Tongue (tissue), 1 donor: ENCODE measurements at regions not wholly inside any gene's neighbourhood (a gene's known extent, or its start where the extent isn't known, plus 50 kb on each side); places are given as distances from the start of the nearest gene placed in this dataset.
"Not testable (repeated sequence)": the region's sequence is repeated elsewhere in the genome, so short reads cannot be mapped to it uniquely, and the experiment has no call there.

ENCODE experiments used
- DNase-seq: peaks from one replicate; pipeline ENCODE4 v3.0.0-alpha.2; 2015

GRCh38 chr6:8361259-8361658 lies 74.1 kb downstream of the SLC35B3 start:
- DNase-seq: no peak

GRCh38 chr6:8352966-8353340 lies 82.4 kb downstream of the SLC35B3 start:
- DNase-seq: no peak

- DNase-seq: no peak
Observed at GRCh38 chr6:8352335-8352965, 82.9 kb downstream of the SLC35B3 start.

GRCh38 chr6:8343600-8343999 lies 91.7 kb downstream of the SLC35B3 start:
- DNase-seq: no peak

GRCh38 chr6:8342241-8342819 lies 93.0 kb downstream of the SLC35B3 start:
- no peak for DNase-seq

GRCh38 chr6:8337147-8337546 lies 98.2 kb downstream of the SLC35B3 start:
- DNase-seq: no peak

GRCh38 chr6:8336406-8337057 lies 98.8 kb downstream of the SLC35B3 start:
- no peak for DNase-seq

- no peak for DNase-seq
Observed at GRCh38 chr6:8335896-8336295, 99.4 kb downstream of the SLC35B3 start.

- peak; percentile 16 for DNase-seq
Observed at GRCh38 chr6:8335381-8335780, 100.0 kb downstream of the SLC35B3 start.

- DNase-seq: no peak
Observed at GRCh38 chr6:8334113-8334512, 101.2 kb downstream of the SLC35B3 start.

GRCh38 chr6:8329562-8329961 lies 105.8 kb downstream of the SLC35B3 start:
- no peak for DNase-seq

- DNase-seq: no peak
Observed at GRCh38 chr6:8325743-8326142, 109.6 kb downstream of the SLC35B3 start.

- no peak for DNase-seq
Observed at GRCh38 chr6:8322659-8323058, 112.7 kb downstream of the SLC35B3 start.

- no peak for DNase-seq
Observed at GRCh38 chr6:8321671-8322404, 113.5 kb downstream of the SLC35B3 start.

- no peak for DNase-seq
Observed at GRCh38 chr6:8315154-8315553, 120.2 kb downstream of the SLC35B3 start.

GRCh38 chr6:8301502-8301901 lies 133.8 kb downstream of the SLC35B3 start:
- DNase-seq: no peak

GRCh38 chr6:8299034-8299433 lies 136.3 kb downstream of the SLC35B3 start:
- no peak for DNase-seq

- DNase-seq: not testable (repeated sequence)
Observed at GRCh38 chr6:8282946-8283345, 152.4 kb downstream of the SLC35B3 start.

GRCh38 chr6:8282380-8282779 lies 153.0 kb downstream of the SLC35B3 start:
- no peak for DNase-seq

GRCh38 chr6:8279041-8279805 lies 156.1 kb downstream of the SLC35B3 start:
- no peak for DNase-seq

GRCh38 chr6:8278562-8278961 lies 156.8 kb downstream of the SLC35B3 start:
- no peak for DNase-seq

GRCh38 chr6:8277769-8278168 lies 157.6 kb downstream of the SLC35B3 start:
- no peak for DNase-seq

- no peak for DNase-seq
Observed at GRCh38 chr6:8276148-8276547, 159.2 kb downstream of the SLC35B3 start.
